Testis (tissue), 2 donors: ENCODE measurements at regions not wholly inside any gene's neighbourhood (a gene's known extent, or its start where the extent isn't known, plus 50 kb on each side); places are given as distances from the start of the nearest gene placed in this dataset.

ENCODE experiments used
- DNase-seq: peaks from one replicate; pipeline ENCODE4 v3.0.0-alpha.2; 2019
- H3K27ac ChIP-seq, 2 donors: fragments of 200-600 bp; sonication (generic); one replicate each; pipeline ENCODE4 v1.5.1; 2019
- H3K27me3 ChIP-seq: fragments of 200-600 bp; sonication (generic); one replicate; pipeline ENCODE4 v1.5.1; 2019
- H3K36me3 ChIP-seq: fragments of 200-600 bp; sonication (generic); one replicate; pipeline ENCODE4 v1.5.1; 2017; ENCODE audit warnings: low read depth; ENCODE audit errors: missing control alignments
- H3K4me1 ChIP-seq: fragments of 200-600 bp; sonication (generic); one replicate; pipeline ENCODE4 v1.5.1; 2019
- H3K4me3 ChIP-seq, 2 donors: fragments of 200-600 bp; sonication (generic); one replicate each; pipeline ENCODE4 v1.5.1; 2017 to 2019
- H3K9me3 ChIP-seq: fragments of 200-600 bp; sonication (generic); one replicate; pipeline ENCODE4 v1.5.1; 2017
- POLR2A ChIP-seq: fragments of 450-650 bp; IDR thresholded peaks from one replicate; pipeline ENCODE4 v1.6.1; 2017; ENCODE audit warnings: antibody characterized with exemption, mild to moderate bottlenecking, moderate library complexity
- WGBS, 2 donors: methylation state at CpG; one replicate each; pipeline ENCODE4 v1.1.5; 2018; 5-methylcytosine and 5-hydroxymethylcytosine counted together
- intact Hi-C: fragments of 100-400 bp; cut with DNase I; formaldehyde crosslinking; loops from one replicate; pipeline ENCODE4 v1.15.1; 2023; ENCODE audit warnings: low total_unique reads
- TF ChIP-seq, protein P1 (sequence below), 3 experiments: fragments of 450-650 bp in 2 of 3; fragments of 200-600 bp in 1 of 3; sonication (generic) in 1 of 3; IDR thresholded peaks; one replicate each; pipeline ENCODE4 v1.5.1; 2016 to 2019; ENCODE audit warnings: antibody characterized with exemption in 3 of 3, mild to moderate bottlenecking in 2 of 3, moderate library complexity in 1 of 3

DNA sequence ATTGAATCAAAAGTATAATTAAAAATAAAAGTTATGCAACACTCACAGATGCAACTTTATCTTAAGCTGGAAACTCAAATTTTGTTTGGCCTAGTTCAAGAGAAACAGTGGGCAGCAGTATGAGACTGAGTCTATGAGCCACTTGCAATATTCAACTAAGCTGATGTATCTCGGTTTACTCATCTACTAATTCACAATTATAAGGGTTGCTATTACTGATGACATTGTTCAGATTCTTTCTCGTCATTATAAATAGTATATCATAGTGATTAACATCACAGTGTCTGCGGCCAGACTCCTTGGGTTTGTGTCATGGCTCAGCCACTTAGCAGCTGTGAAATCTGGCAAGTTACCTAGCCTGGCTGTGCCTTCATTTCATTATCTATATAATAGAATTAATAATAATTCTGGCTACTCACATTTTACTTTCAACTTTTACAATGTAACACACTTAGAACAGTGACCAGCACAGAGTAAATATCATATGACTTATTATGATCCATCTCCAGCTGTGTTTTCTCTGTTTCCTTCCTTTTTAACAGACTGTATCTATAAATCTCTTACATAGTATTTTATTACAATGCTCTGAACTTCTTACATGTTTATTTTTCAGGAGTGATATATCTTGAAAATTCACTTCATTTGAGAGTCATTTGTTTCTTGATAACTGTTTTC, 194.3 kb upstream of the RGS18 start:
- intact Hi-C loops = no loop called here
- H3K27me3 ChIP-seq = no peaks in the 10 kb centered on the region
- TF ChIP-seq POLR2A = no peak
- TF ChIP-seq, protein P1, sequence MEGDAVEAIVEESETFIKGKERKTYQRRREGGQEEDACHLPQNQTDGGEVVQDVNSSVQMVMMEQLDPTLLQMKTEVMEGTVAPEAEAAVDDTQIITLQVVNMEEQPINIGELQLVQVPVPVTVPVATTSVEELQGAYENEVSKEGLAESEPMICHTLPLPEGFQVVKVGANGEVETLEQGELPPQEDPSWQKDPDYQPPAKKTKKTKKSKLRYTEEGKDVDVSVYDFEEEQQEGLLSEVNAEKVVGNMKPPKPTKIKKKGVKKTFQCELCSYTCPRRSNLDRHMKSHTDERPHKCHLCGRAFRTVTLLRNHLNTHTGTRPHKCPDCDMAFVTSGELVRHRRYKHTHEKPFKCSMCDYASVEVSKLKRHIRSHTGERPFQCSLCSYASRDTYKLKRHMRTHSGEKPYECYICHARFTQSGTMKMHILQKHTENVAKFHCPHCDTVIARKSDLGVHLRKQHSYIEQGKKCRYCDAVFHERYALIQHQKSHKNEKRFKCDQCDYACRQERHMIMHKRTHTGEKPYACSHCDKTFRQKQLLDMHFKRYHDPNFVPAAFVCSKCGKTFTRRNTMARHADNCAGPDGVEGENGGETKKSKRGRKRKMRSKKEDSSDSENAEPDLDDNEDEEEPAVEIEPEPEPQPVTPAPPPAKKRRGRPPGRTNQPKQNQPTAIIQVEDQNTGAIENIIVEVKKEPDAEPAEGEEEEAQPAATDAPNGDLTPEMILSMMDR (IDR thresholded peaks at IDR 0.05) = no peak
- no peaks in the 10 kb centered on the region for H3K36me3 ChIP-seq
- 46 to 56% methylated on average over 3 of the region's 3 CpGs for WGBS, 2 donors
- no peak for DNase-seq
- H3K4me1 ChIP-seq = no peaks in the 10 kb centered on the region
- no peaks in the 10 kb centered on the region for H3K9me3 ChIP-seq
- H3K4me3 ChIP-seq = no peak overlapping the region
- H3K27ac ChIP-seq = no peak overlapping the region

DNA sequence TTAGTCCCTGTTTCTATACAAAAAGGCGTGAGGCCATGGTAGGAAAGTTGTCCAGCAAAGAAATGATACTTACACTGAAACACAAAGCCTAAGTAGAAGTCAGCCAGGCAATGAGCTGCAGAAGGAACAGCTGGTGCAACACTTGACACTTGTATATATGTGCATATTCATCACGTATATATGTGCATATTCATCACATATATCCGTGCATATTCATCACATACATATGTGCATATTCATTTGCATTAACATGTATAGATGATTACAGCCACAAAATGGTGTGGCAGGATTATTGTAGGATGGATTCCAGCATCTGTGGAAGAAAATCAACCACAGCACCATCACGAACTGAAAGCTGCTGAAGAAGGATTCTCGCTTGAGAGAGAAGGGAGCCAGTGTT, 189.0 kb upstream of the RGS18 start:
- Histone ChIP-seq H3K4me1 (no peaks in the 10 kb centered on the region), H3K36me3 (no peaks in the 10 kb centered on the region), H3K9me3 (no peaks in the 10 kb centered on the region), H3K4me3 (no peak overlapping the region), H3K27me3 (no peaks in the 10 kb centered on the region), H3K27ac (no peak overlapping the region)
- WGBS, 2 donors = 83 to 93% methylated on average over 5 of the region's 5 CpGs
- DNase-seq = no peak
- TF ChIP-seq POLR2A = no peak
- TF ChIP-seq, protein P1 (IDR thresholded peaks at IDR 0.05) = no peak
- intact Hi-C loops = no loop called here

DNA sequence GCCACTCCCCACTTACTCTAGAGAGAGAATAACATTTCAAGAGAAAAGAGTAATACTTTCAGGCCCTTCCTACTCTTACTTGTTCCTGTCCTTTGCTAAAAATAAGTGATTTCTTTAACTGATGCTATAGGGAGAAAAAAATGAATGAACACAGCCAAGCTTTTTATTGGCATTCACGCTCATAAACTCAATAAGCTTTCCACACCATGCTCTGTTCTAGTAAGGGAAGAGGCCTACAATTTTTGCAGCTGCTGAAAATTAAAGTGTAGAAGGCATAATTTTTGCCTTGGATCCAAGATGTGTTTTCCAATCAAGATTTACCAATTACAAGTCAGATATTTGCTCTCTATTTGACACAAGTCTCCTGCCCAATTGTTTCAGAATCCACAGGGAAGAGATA, 188.1 kb upstream of the RGS18 start:
- no peak for DNase-seq
- H3K27me3 ChIP-seq = no peaks in the 10 kb centered on the region
- no peak for TF ChIP-seq POLR2A
- TF ChIP-seq, protein P1 (IDR thresholded peaks at IDR 0.05) = no peak
- H3K27ac ChIP-seq = no peak overlapping the region
- 93 to 96% methylated on average over 1 of the region's 1 CpG for WGBS, 2 donors
- no peak overlapping the region for H3K4me3 ChIP-seq
- H3K4me1 ChIP-seq = no peaks in the 10 kb centered on the region
- H3K9me3 ChIP-seq = no peaks in the 10 kb centered on the region
- intact Hi-C loops = no loop called here
- no peaks in the 10 kb centered on the region for H3K36me3 ChIP-seq

DNA sequence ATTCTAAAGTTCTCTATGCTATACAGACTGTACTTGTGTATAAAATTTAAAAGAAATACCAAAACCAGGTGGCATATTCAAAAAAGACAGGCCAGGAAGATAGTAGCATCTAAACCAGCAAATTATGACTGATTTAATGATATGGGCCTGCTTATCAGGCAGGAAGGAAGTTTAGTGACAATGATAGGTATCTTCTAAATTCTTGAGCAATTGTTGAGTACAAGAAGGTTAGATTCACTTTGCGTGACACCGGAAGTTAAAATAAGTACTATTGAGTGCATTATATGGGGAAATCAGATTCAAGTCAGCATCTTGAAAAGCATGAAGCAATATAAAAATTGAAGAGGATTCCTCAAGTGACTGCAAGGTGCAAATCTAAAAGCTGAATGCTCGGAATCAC, 186.8 kb upstream of the RGS18 start:
- Histone ChIP-seq H3K4me1 (no peaks in the 10 kb centered on the region), H3K36me3 (no peaks in the 10 kb centered on the region), H3K9me3 (no peaks in the 10 kb centered on the region), H3K4me3 (no peak overlapping the region), H3K27ac (no peak overlapping the region), H3K27me3 (no peaks in the 10 kb centered on the region)
- no peak for DNase-seq
- TF ChIP-seq, protein P1 (IDR thresholded peaks at IDR 0.05) = no peak
- no peak for TF ChIP-seq POLR2A
- 90 to 94% methylated on average over 3 of the region's 3 CpGs for WGBS, 2 donors
- intact Hi-C loops = no loop called here

DNA sequence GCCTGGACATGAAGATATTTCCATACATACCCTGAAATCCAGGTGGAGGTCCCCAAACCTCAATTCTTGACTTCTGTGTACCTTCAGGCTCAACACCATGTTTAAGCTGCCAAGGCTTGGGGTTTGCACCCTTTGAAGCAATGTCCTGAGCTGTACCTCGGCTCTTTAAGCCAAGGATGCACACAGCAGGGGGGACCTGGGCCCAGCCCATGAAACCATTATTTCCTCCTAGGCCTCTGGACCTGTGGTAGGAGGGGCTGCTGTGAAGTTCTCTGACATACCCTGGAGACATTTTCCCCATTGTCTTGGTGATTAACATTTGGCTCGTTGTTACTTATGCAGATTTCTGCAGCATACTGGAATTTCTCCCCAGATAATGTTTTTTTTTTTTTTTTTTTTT, 184.3 kb upstream of the RGS18 start:
- Histone ChIP-seq H3K36me3 (no peaks in the 10 kb centered on the region), H3K27ac (no peak overlapping the region), H3K4me1 (no peaks in the 10 kb centered on the region), H3K9me3 (no peaks in the 10 kb centered on the region), H3K27me3 (no peaks in the 10 kb centered on the region), H3K4me3 (no peak overlapping the region)
- 84 to 86% methylated on average over 2 of the region's 2 CpGs for WGBS, 2 donors
- intact Hi-C loops = no loop called here
- DNase-seq = no peak
- no peak for TF ChIP-seq POLR2A
- TF ChIP-seq, protein P1 (IDR thresholded peaks at IDR 0.05) = no peak
